H1 (cell line): ENCODE measurements at regions not wholly inside any gene's neighbourhood (a gene's known extent, or its start where the extent isn't known, plus 50 kb on each side); places are given as distances from the start of the nearest gene placed in this dataset.
A peak's percentile ranks its signal among the peaks of the same experiment; 100 is the strongest.

ENCODE experiments used
- CTCF ChIA-PET: fragments of 300-600 bp; sonication (Branson Sonifier 250); formaldehyde crosslinking; loops from one replicate; lab custom pipeline; 2021; ENCODE audit not compliant: partially characterized antibody; lab: Charles Lee
- POLR2A ChIA-PET: fragments of 300-600 bp; sonication (Branson Sonifier 250); formaldehyde crosslinking; loops from one replicate; lab custom pipeline; 2021; ENCODE audit warnings: inconsistent platforms; ENCODE audit not compliant: partially characterized antibody; lab: Charles Lee
- DNase-seq, 2 experiments: peaks; one replicate each; pipeline versions ENCODE4 v3.0.0 to v3.0.0-alpha.2; 2010 to 2022; ENCODE audit warnings: low spot score in 2 of 2, low read depth in 1 of 2, mixed read lengths in 1 of 2
- FAIRE-seq: peaks from 2 replicates; lab custom pipeline; 2011; peaks lifted over from hg19 to GRCh38; lab: Jason Lieb, UNC
- H2AFZ ChIP-seq: 2 replicates; pipeline ENCODE4 v1.8.1; 2012; ENCODE audit warnings: low read length, inconsistent platforms
- H2AK5ac ChIP-seq: 2 replicates; pipeline ENCODE4 v1.6.1; 2013; ENCODE audit warnings: low read depth, low read length
- H2BK120ac ChIP-seq: replicated peaks from 2 replicates; pipeline ENCODE3; 2013; ENCODE audit warnings: low read depth, low read length, inconsistent platforms
- H2BK12ac ChIP-seq: 2 replicates; pipeline ENCODE4 v1.6.1; 2013; ENCODE audit warnings: low read depth, low read length
- H2BK15ac ChIP-seq: 2 replicates; pipeline ENCODE4 v1.6.1; 2013; ENCODE audit warnings: low read length
- H2BK20ac ChIP-seq: 2 replicates; pipeline ENCODE4 v1.6.1; 2013; ENCODE audit warnings: low read length
- H2BK5ac ChIP-seq: 2 replicates; pipeline ENCODE4 v1.6.1; 2013; ENCODE audit warnings: low read depth, low read length
- H3K14ac ChIP-seq: 2 replicates; pipeline ENCODE4 v1.6.1; 2013; ENCODE audit warnings: inconsistent platforms; ENCODE audit not compliant: insufficient read length
- H3K18ac ChIP-seq: 2 replicates; pipeline ENCODE4 v1.6.1; 2013; ENCODE audit warnings: low read length; ENCODE audit errors: extremely low read depth
- H3K23ac ChIP-seq: 2 replicates; pipeline ENCODE4 v1.6.1; 2013; ENCODE audit warnings: inconsistent platforms; ENCODE audit not compliant: insufficient read length
- H3K23me2 ChIP-seq: 2 replicates; pipeline ENCODE4 v1.6.1; 2013; ENCODE audit warnings: low read depth, low read length
- H3K27ac ChIP-seq: 2 replicates; pipeline ENCODE4 v1.6.1; 2011; ENCODE audit warnings: low read depth, low read length, inconsistent platforms
- H3K27me3 ChIP-seq, 4 experiments: replicated peaks in 1 of 4; 1 replicate in 1 of 4; 2 replicates in 3 of 4; pipeline versions ENCODE4 v1.6.1 to v1.8.1; 2011 to 2013; ENCODE audit warnings: low read length in 3 of 4, mild to moderate bottlenecking in 3 of 4, inconsistent platforms in 2 of 4, mixed read lengths in 2 of 4, moderate library complexity in 1 of 4; ENCODE audit not compliant: control insufficient read depth in 3 of 4, insufficient read depth in 3 of 4; ENCODE audit errors: extremely low read depth in 1 of 4
- H3K36me3 ChIP-seq, 4 experiments: 2 replicates each; pipeline versions ENCODE4 v1.6.1 to v1.8.1; 2011 to 2013; ENCODE audit warnings: mild to moderate bottlenecking in 4 of 4, low read length in 3 of 4, moderate library complexity in 2 of 4, control low read depth in 1 of 4, inconsistent platforms in 1 of 4; ENCODE audit not compliant: insufficient read depth in 4 of 4, control insufficient read depth in 2 of 4
- H3K4ac ChIP-seq: replicated peaks from 2 replicates; pipeline ENCODE3; 2013; ENCODE audit warnings: low read length, low read depth, mixed read lengths, inconsistent platforms; ENCODE audit not compliant: insufficient read length
- H3K4me1 ChIP-seq, 4 experiments: replicated peaks in 1 of 4; 1 replicate in 1 of 4; 2 replicates in 3 of 4; pipeline versions ENCODE4 v1.6.1 to v1.8.1; 2011 to 2013; ENCODE audit warnings: low read length in 3 of 4, inconsistent platforms in 2 of 4, mixed read lengths in 1 of 4; ENCODE audit not compliant: insufficient read depth in 4 of 4, control insufficient read depth in 3 of 4
- H3K4me2 ChIP-seq, 2 experiments: 2 replicates each; pipeline versions ENCODE4 v1.6.1 to v1.8.1; 2011 to 2013; ENCODE audit warnings: low read depth in 2 of 2, low read length in 2 of 2, control low read depth in 1 of 2, inconsistent platforms in 1 of 2, mild to moderate bottlenecking in 1 of 2; ENCODE audit not compliant: insufficient read depth in 1 of 2
- H3K4me3 ChIP-seq, 4 experiments: fragments of 200-600, 300-600 bp in 1 of 4; sonication (generic), shearing (Covaris generic), sonication (Bioruptor Twin) in 1 of 4; 2 replicates each; pipeline versions ENCODE4 v1.5.1 to v1.8.1; 2011 to 2016; ENCODE audit warnings: low read length in 4 of 4, low read depth in 3 of 4, control low read depth in 2 of 4, inconsistent platforms in 2 of 4, mild to moderate bottlenecking in 2 of 4, mixed read lengths in 1 of 4, moderate library complexity in 1 of 4; ENCODE audit not compliant: insufficient read depth in 2 of 4; ENCODE audit errors: extremely low read depth in 1 of 4
- H3K56ac ChIP-seq: replicated peaks from 2 replicates; pipeline ENCODE3; 2013; ENCODE audit warnings: low read depth, mild to moderate bottlenecking, mixed read lengths, low read length, inconsistent platforms; ENCODE audit not compliant: insufficient read length
- H3K79me1 ChIP-seq: 2 replicates; pipeline ENCODE4 v1.6.1; 2013; ENCODE audit warnings: low read depth, low read length, control low read depth
- H3K79me2 ChIP-seq, 2 experiments: 2 replicates each; pipeline versions ENCODE4 v1.6.1 to v1.8.1; 2012 to 2013; ENCODE audit warnings: low read length in 2 of 2, mild to moderate bottlenecking in 2 of 2, inconsistent platforms in 1 of 2; ENCODE audit not compliant: insufficient read depth in 2 of 2, control insufficient read depth in 1 of 2
- H3K9ac ChIP-seq, 4 experiments: replicated peaks in 1 of 4; 1 replicate in 1 of 4; 2 replicates in 3 of 4; pipeline versions ENCODE4 v1.6.1 to v1.8.1; 2011 to 2013; ENCODE audit warnings: low read depth in 3 of 4, low read length in 3 of 4, control low read depth in 2 of 4, mild to moderate bottlenecking in 2 of 4, moderate library complexity in 2 of 4, inconsistent platforms in 1 of 4; ENCODE audit errors: extremely low read depth in 1 of 4
- H3K9me3 ChIP-seq, 2 experiments: 2 replicates each; pipeline versions ENCODE4 v1.6.1 to v1.8.1; 2012 to 2013; ENCODE audit warnings: mild to moderate bottlenecking in 2 of 2, moderate library complexity in 2 of 2, control low read depth in 1 of 2, inconsistent platforms in 1 of 2, low read depth in 1 of 2, low read length in 1 of 2, mixed read lengths in 1 of 2; ENCODE audit not compliant: insufficient read depth in 2 of 2
- H4K20me1 ChIP-seq, 2 experiments: replicated peaks in 1 of 2; 2 replicates each; pipeline versions ENCODE3 to v1.8.1; 2011 to 2013; ENCODE audit warnings: inconsistent platforms in 2 of 2, low read length in 2 of 2, mild to moderate bottlenecking in 1 of 2; ENCODE audit not compliant: insufficient read depth in 2 of 2, control insufficient read depth in 1 of 2
- H4K5ac ChIP-seq: 2 replicates; pipeline ENCODE4 v1.6.1; 2013; ENCODE audit warnings: low read length, low read depth, mixed read lengths, inconsistent platforms; ENCODE audit not compliant: insufficient read length
- H4K8ac ChIP-seq: 2 replicates; pipeline ENCODE4 v1.8.0; 2013; ENCODE audit warnings: mild to moderate bottlenecking, moderate library complexity, low read length, inconsistent platforms; ENCODE audit not compliant: insufficient read depth; ENCODE audit errors: extremely low read depth
- H4K91ac ChIP-seq: replicated peaks from 2 replicates; pipeline ENCODE3; 2013; ENCODE audit warnings: low read length, mixed read lengths, inconsistent platforms; ENCODE audit not compliant: insufficient read length
- MAFK ChIP-seq: IDR thresholded peaks from 2 replicates; pipeline ENCODE4 v1.6.1; 2012; ENCODE audit warnings: low read depth, mild to moderate bottlenecking, improper control_type of control experiment, low read length
- RAD21 ChIP-seq, 2 experiments: IDR thresholded peaks in 1 of 2; conservative IDR thresholded peaks in 1 of 2; 2 replicates each; pipeline ENCODE4 v1.6.1; 2011; ENCODE audit warnings: low read depth in 2 of 2, low read length in 2 of 2, improper control_type of control experiment in 1 of 2, inconsistent platforms in 1 of 2, mild to moderate bottlenecking in 1 of 2, moderate library complexity in 1 of 2
- WGBS, 2 experiments: shearing (Covaris generic) in 1 of 2; methylation state at CpG; one replicate each; pipeline versions ENCODE4 v1.1.6 to v1.1.7; 2013 to 2015; ENCODE audit warnings: low lambda C conversion rate in 2 of 2, mixed read lengths in 2 of 2, inconsistent platforms in 1 of 2, low coverage in 1 of 2, missing lambda C conversion rate in 1 of 2; ENCODE audit not compliant: insufficient replicate concordance in 2 of 2, insufficient coverage in 1 of 2, insufficient read length in 1 of 2; ENCODE audit errors: extremely low coverage in 1 of 2, missing lambda C conversion rate in 1 of 2; 5-methylcytosine and 5-hydroxymethylcytosine counted together

- Histone ChIP-seq H3K9me3 (no peaks in the 10 kb centered on the region), H4K20me1 (no peaks in the 10 kb centered on the region), H2BK120ac (no peak overlapping the region), H3K23ac (no peak overlapping the region), H3K4me2 (no peak overlapping the region), H3K23me2 (no peaks in the 10 kb centered on the region), H2BK15ac (no peak overlapping the region), H3K36me3 (no peaks in the 10 kb centered on the region), H3K56ac (no peak overlapping the region), H3K4ac (no peak overlapping the region), H3K79me2 (no peaks in the 10 kb centered on the region), H2BK12ac (no peak overlapping the region), H3K4me1 (no peaks in the 10 kb centered on the region), H3K79me1 (no peaks in the 10 kb centered on the region), H4K5ac (no peak overlapping the region), H3K9ac (no peak overlapping the region), H2AFZ (no peak overlapping the region), H3K4me3 (no peak overlapping the region), H2BK5ac (no peak overlapping the region), H4K91ac (no peak overlapping the region), H3K27me3 (no peaks in the 10 kb centered on the region), H2AK5ac (no peak overlapping the region), H2BK20ac (no peak overlapping the region), H3K14ac (no peak overlapping the region), H3K27ac (no peak overlapping the region), H4K8ac (no peak overlapping the region), H3K18ac (no peak overlapping the region)
- FAIRE-seq (no peak), DNase-seq (no peak)
- TF ChIP-seq RAD21 (IDR thresholded peaks at IDR 0.05 in 1 of 2, conservative IDR thresholded peaks at IDR 0.05 in 1 of 2; ENCODE audit: low read depth in 2 of 2, low read length in 2 of 2): peak in 1 of 2 experiments; percentile 29; a peak in 2 of 4 replicates
- no peak for TF ChIP-seq MAFK
- ChIA-PET CTCF (no interaction called here), POLR2A (no interaction called here)
- 85% methylated on average over 2 of the region's 2 CpGs; no CpG with 5 or more reads in 1 of the 2 experiments for WGBS, 2 experiments
Measured at GRCh38 chrY:19262310-19262709, 482.2 kb downstream of the KDM5D start.
